GM12878 (cell line): ENCODE measurements at regions not wholly inside any gene's neighbourhood (a gene's known extent, or its start where the extent isn't known, plus 50 kb on each side); places are given as distances from the start of the nearest gene placed in this dataset.

Source experiments
- ATAC-seq: fragments of 200-7000 bp; cut with Tn5 transposase; 3 replicates; pipeline ENCODE4 v1.9.1; 2020; ENCODE audit warnings: mild to moderate bottlenecking, moderate library complexity
- BruUV-seq: library from RNA; stranded (reverse); fragments of 400-500 nt; replicated peaks from 2 replicates; lab custom pipeline; 2021; lab: Mats Ljungman, UMichigan
- CTCF ChIA-PET: fragments of 300-600 bp; sonication (Branson Sonifier 250); formaldehyde crosslinking; extraction: SDS; loops from one replicate; lab custom pipeline; 2021; ENCODE audit warnings: inconsistent platforms; lab: Yijun Ruan, JAX
- POLR2A ChIA-PET: fragments of 350-600 bp; formaldehyde crosslinking; extraction: SDS; loops from one replicate; lab custom pipeline; 2021; ENCODE audit warnings: inconsistent platforms; lab: Charles Lee
- RAD21 ChIA-PET: fragments of 300-600 bp; sonication (Branson Sonifier 250); formaldehyde crosslinking; loops from one replicate; lab custom pipeline; 2023; ENCODE audit warnings: antibody characterized with exemption; ENCODE audit not compliant: unreplicated experiment; lab: Charles Lee
- SMC1A ChIA-PET: fragments of 300-600 bp; sonication (Branson Sonifier 250); formaldehyde crosslinking; loops from one replicate; lab custom pipeline; 2023; ENCODE audit not compliant: unreplicated experiment, uncharacterized antibody; lab: Charles Lee
- DNase-seq: peaks from one replicate; pipeline ENCODE4 v3.0.0-alpha.2; 2011; ENCODE audit warnings: low read depth, low spot score
- FAIRE-seq: peaks from 3 replicates; lab custom pipeline; 2011; peaks lifted over from hg19 to GRCh38; lab: Jason Lieb, UNC
- H2AFZ ChIP-seq: 2 replicates; pipeline ENCODE4 v1.6.0; 2011; ENCODE audit warnings: low read depth, low read length, control low read depth; ENCODE audit not compliant: control insufficient read depth
- H3K27ac ChIP-seq: 2 replicates; pipeline ENCODE4 v1.5.1; 2011; ENCODE audit warnings: control low read depth; ENCODE audit not compliant: control insufficient read depth, insufficient read depth
- H3K27me3 ChIP-seq, 2 experiments: replicated peaks in 1 of 2; 2 replicates each; pipeline versions ENCODE4 v1.6.0 to v1.6.1; 2011; ENCODE audit warnings: low read length in 1 of 2; ENCODE audit not compliant: control insufficient read depth in 2 of 2, insufficient read depth in 2 of 2
- H3K36me3 ChIP-seq, 2 experiments: 2 replicates each; pipeline ENCODE4 v1.5.1; 2011; ENCODE audit warnings: low read length in 1 of 2; ENCODE audit not compliant: control insufficient read depth in 2 of 2, insufficient read depth in 2 of 2
- H3K4me1 ChIP-seq: 2 replicates; pipeline ENCODE4 v1.6.1; 2011; ENCODE audit warnings: mild to moderate bottlenecking, low read length, moderate library complexity, mixed read lengths; ENCODE audit not compliant: control insufficient read depth, insufficient read depth
- H3K4me2 ChIP-seq: 2 replicates; pipeline ENCODE4 v1.6.0; 2011; ENCODE audit warnings: control low read depth; ENCODE audit not compliant: control insufficient read depth, insufficient read depth
- H3K4me3 ChIP-seq: fragments of 200-600 bp; sonication (generic); 2 replicates; pipeline ENCODE4 v1.5.1; 2016
- H3K79me2 ChIP-seq: 2 replicates; pipeline ENCODE4 v1.6.0; 2011; ENCODE audit warnings: low read length; ENCODE audit not compliant: control insufficient read depth, insufficient read depth
- H3K9ac ChIP-seq: 2 replicates; pipeline ENCODE4 v1.8.0; 2011; ENCODE audit warnings: low read length, control low read depth, mixed read lengths; ENCODE audit not compliant: control insufficient read depth, insufficient read depth
- H3K9me3 ChIP-seq: replicated peaks from 3 replicates; pipeline ENCODE4 v1.5.1; 2011; ENCODE audit warnings: mild to moderate bottlenecking, low read length; ENCODE audit not compliant: control insufficient read depth, insufficient read depth
- H4K20me1 ChIP-seq: 2 replicates; pipeline ENCODE4 v1.6.0; 2011; ENCODE audit not compliant: control insufficient read depth, insufficient read depth
- EP300 ChIP-seq, 2 experiments: fragments of 150-350 bp in 1 of 2; IDR thresholded peaks; 2 replicates each; pipeline ENCODE4 v1.6.1; 2011 to 2012; ENCODE audit warnings: low read depth in 2 of 2, low read length in 2 of 2, borderline replicate concordance in 1 of 2, improper control_type of control experiment in 1 of 2, inconsistent platforms in 1 of 2; ENCODE audit not compliant: control insufficient read depth in 1 of 2
- IRF4 ChIP-seq: IDR thresholded peaks from 2 replicates; pipeline ENCODE4 v1.6.1; 2011; ENCODE audit warnings: low read depth, low read length
- JUNB ChIP-seq: IDR thresholded peaks from 2 replicates; pipeline ENCODE4 v1.6.1; 2016; ENCODE audit warnings: antibody characterized with exemption, mild to moderate bottlenecking
- NFIC ChIP-seq: IDR thresholded peaks from 2 replicates; pipeline ENCODE4 v1.6.1; 2012; ENCODE audit warnings: low read depth, mild to moderate bottlenecking, inconsistent platforms, low read length, moderate library complexity
- RAD21 ChIP-seq: IDR thresholded peaks from 2 replicates; pipeline ENCODE4 v1.6.1; 2011; ENCODE audit warnings: mild to moderate bottlenecking, low read depth, low read length, moderate library complexity; ENCODE audit not compliant: insufficient read depth
- SMAD1 ChIP-seq: fragments of 450-650 bp; IDR thresholded peaks from 2 replicates; pipeline ENCODE4 v1.6.1; 2018; ENCODE audit warnings: mild to moderate bottlenecking, low read depth; ENCODE audit not compliant: partially characterized antibody
- SMARCA5 ChIP-seq: fragments of 450-650 bp; IDR thresholded peaks from 2 replicates; pipeline ENCODE4 v1.6.1; 2017; ENCODE audit warnings: mild to moderate bottlenecking
- TCF3 ChIP-seq: IDR thresholded peaks from 2 replicates; pipeline ENCODE4 v1.6.1; 2012; ENCODE audit warnings: low read depth, mild to moderate bottlenecking, low read length, borderline replicate concordance; ENCODE audit not compliant: insufficient read depth
- WGBS: methylation state at CpG from one replicate; pipeline ENCODE4 v1.1.6; 2016; ENCODE audit warnings: low lambda C conversion rate; ENCODE audit not compliant: insufficient replicate concordance, insufficient coverage; ENCODE audit errors: missing lambda C conversion rate; 5-methylcytosine and 5-hydroxymethylcytosine counted together
- in situ Hi-C: fragments of 300-500 bp; cut with MboI; formaldehyde crosslinking; loops from 9 replicates; pipeline ENCODE4 v1.14.3; 2018; ENCODE audit warnings: mixed read lengths
- intact Hi-C: fragments of 100-400 bp; cut with micrococcal nuclease; formaldehyde crosslinking; loops from one replicate; pipeline ENCODE4 v1.14.2; 2022; ENCODE audit not compliant: unreplicated experiment
- TF ChIP-seq, protein P1 (sequence below): fragments of 450-650 bp; IDR thresholded peaks from 2 replicates; pipeline ENCODE4 v1.6.1; 2018; ENCODE audit warnings: borderline replicate concordance, mild to moderate bottlenecking; ENCODE audit not compliant: partially characterized antibody
- TF ChIP-seq, protein P2 (sequence below): IDR thresholded peaks from 2 replicates; pipeline ENCODE4 v1.6.1; 2012; ENCODE audit warnings: low read depth, low read length, improper control_type of control experiment
- TF ChIP-seq, protein P3 (sequence below): fragments of 450-650 bp; IDR thresholded peaks from 2 replicates; pipeline ENCODE4 v1.6.1; 2017; ENCODE audit warnings: mild to moderate bottlenecking, moderate library complexity

DNA sequence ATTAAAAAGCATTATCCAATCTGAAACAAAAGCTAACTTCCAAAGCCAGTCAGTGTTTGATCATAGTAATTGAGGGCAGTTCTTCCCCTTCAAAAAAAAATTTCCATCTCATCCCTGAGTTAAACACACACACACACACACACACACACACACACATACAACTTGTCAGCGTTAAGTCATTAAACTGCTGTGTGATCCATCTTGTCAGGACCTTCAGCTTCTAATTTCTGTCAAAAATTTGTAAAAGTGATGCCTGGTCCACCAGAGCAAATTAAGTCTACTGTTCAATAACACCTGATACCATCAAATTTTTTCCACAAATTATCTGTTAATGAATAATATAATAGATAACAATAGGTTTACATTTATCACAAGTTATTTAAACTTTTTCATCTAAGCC, 198.7 kb downstream of the GPX5 start (continued):
- TF ChIP-seq, protein P1, sequence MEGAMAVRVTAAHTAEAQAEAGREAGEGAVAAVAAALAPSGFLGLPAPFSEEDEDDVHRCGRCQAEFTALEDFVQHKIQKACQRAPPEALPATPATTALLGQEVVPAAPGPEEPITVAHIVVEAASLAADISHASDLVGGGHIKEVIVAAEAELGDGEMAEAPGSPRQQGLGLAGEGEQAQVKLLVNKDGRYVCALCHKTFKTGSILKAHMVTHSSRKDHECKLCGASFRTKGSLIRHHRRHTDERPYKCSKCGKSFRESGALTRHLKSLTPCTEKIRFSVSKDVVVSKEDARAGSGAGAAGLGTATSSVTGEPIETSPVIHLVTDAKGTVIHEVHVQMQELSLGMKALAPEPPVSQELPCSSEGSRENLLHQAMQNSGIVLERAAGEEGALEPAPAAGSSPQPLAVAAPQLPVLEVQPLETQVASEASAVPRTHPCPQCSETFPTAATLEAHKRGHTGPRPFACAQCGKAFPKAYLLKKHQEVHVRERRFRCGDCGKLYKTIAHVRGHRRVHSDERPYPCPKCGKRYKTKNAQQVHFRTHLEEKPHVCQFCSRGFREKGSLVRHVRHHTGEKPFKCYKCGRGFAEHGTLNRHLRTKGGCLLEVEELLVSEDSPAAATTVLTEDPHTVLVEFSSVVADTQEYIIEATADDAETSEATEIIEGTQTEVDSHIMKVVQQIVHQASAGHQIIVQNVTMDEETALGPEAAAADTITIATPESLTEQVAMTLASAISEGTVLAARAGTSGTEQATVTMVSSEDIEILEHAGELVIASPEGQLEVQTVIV = no peak

DNA sequence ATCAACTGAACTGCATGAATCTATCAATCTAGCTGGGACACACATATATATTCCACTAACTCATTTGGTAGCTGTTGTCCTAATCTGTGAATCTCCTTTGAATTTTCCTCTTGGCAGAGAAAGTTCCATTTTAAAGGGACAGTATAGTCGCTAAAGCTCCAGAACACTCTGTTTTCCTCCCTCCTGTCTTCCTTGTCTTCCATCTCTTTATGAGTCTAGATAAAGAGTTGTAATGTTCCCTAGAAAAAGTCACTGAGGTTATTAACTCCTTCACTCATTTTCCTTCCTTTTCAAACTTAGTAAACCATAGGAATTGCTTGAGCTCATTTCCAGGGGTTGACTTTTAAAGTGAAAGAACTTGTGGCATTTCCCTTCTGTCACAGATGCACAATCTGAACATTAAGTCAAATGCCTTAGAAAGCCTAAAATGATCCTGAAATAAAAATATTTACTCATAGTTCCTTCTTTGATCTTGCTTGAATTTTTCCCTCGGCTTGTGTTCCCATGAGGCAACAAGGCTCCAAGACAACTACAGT, 198.4 kb downstream of the TRIM27 start:
- H3K27ac ChIP-seq = no peak overlapping the region
- BruUV-seq = no TSS peak
- H2AFZ ChIP-seq = no peak overlapping the region
- H3K27me3 ChIP-seq = no peaks in the 10 kb centered on the region; a peak in 1 of 4 replicates
- H3K4me3 ChIP-seq = no peak overlapping the region
- ATAC-seq = no peak
- POLR2A ChIA-PET = no interaction called here
- H3K9ac ChIP-seq = no peak overlapping the region
- H3K4me2 ChIP-seq = no peak overlapping the region
- H4K20me1 ChIP-seq = no peaks in the 10 kb centered on the region
- FAIRE-seq = no peak
- H3K4me1 ChIP-seq = no peaks in the 10 kb centered on the region
- RAD21 ChIA-PET = no interaction called here
- H3K36me3 ChIP-seq = no peaks in the 10 kb centered on the region
- no peaks in the 10 kb centered on the region for H3K79me2 ChIP-seq
- CTCF ChIA-PET = interaction anchor here (1.1 kb wide), 1 partner anchor 112 kb away, joined by 5 read pairs; no protein-coding TSS in a partner anchor
- DNase-seq = no peak
- SMC1A ChIA-PET = no interaction called here
- intact Hi-C loops = no loop called here
- in situ Hi-C loops = no loop called here
- H3K9me3 ChIP-seq = no peaks in the 10 kb centered on the region
- 39% methylated on average over 2 of the region's 2 CpGs for WGBS
- TF ChIP-seq IRF4 (no peak), NFIC (no peak), TCF3 (no peak), SMAD1 (no peak), JUNB (no peak), SMARCA5 (no peak), RAD21 (no peak), EP300 (IDR thresholded peaks at IDR 0.05; ENCODE audit: borderline replicate concordance in 1 of 2, control insufficient read depth in 1 of 2, low read depth in 2 of 2, low read length in 2 of 2) (no peak)
- TF ChIP-seq, protein P2, sequence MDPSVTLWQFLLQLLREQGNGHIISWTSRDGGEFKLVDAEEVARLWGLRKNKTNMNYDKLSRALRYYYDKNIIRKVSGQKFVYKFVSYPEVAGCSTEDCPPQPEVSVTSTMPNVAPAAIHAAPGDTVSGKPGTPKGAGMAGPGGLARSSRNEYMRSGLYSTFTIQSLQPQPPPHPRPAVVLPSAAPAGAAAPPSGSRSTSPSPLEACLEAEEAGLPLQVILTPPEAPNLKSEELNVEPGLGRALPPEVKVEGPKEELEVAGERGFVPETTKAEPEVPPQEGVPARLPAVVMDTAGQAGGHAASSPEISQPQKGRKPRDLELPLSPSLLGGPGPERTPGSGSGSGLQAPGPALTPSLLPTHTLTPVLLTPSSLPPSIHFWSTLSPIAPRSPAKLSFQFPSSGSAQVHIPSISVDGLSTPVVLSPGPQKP = no peak
- TF ChIP-seq, protein P3, sequence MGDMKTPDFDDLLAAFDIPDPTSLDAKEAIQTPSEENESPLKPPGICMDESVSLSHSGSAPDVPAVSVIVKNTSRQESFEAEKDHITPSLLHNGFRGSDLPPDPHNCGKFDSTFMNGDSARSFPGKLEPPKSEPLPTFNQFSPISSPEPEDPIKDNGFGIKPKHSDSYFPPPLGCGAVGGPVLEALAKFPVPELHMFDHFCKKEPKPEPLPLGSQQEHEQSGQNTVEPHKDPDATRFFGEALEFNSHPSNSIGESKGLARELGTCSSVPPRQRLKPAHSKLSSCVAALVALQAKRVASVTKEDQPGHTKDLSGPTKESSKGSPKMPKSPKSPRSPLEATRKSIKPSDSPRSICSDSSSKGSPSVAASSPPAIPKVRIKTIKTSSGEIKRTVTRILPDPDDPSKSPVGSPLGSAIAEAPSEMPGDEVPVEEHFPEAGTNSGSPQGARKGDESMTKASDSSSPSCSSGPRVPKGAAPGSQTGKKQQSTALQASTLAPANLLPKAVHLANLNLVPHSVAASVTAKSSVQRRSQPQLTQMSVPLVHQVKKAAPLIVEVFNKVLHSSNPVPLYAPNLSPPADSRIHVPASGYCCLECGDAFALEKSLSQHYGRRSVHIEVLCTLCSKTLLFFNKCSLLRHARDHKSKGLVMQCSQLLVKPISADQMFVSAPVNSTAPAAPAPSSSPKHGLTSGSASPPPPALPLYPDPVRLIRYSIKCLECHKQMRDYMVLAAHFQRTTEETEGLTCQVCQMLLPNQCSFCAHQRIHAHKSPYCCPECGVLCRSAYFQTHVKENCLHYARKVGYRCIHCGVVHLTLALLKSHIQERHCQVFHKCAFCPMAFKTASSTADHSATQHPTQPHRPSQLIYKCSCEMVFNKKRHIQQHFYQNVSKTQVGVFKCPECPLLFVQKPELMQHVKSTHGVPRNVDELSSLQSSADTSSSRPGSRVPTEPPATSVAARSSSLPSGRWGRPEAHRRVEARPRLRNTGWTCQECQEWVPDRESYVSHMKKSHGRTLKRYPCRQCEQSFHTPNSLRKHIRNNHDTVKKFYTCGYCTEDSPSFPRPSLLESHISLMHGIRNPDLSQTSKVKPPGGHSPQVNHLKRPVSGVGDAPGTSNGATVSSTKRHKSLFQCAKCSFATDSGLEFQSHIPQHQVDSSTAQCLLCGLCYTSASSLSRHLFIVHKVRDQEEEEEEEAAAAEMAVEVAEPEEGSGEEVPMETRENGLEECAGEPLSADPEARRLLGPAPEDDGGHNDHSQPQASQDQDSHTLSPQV = no peak
- TF ChIP-seq, protein P1 = no peak
